ENCODE measurements at regions not wholly inside any gene's neighbourhood (a gene's known extent, or its start where the extent isn't known, plus 50 kb on each side); places are given as distances from the start of the nearest gene placed in this dataset.

GRCh38 chr3:153669527-153669926 is 451.7 kb upstream of the ARHGEF26 start:
- no peak for DNase-seq

DNA sequence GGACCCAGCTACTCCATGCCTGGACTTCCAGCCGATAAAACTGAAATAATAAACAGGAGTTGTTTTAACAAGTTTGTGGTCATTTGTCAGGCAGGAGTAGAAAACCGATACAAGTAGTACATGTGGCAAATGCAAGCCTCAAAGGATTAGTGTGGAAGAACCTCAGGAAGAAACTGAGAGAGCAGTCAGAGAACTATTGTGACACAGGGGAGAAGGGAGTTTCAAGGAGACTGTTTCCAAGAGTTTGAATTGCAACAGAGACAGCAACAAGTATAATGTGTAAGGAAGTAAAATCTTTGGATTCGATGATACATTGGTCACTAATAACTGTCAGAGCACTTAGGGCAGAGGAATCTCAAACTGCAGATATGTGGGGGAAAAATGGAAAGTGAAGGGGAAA is 450.6 kb upstream of the ARHGEF26 start:
- no peak for DNase-seq

- DNase-seq = no peak
Measured at GRCh38 chr3:153673853-153674252, 447.3 kb upstream of the ARHGEF26 start.

GRCh38 chr3:153679714-153680113 is 441.5 kb upstream of the ARHGEF26 start:
- no peak for DNase-seq

GRCh38 chr3:153680526-153680925 is 440.7 kb upstream of the ARHGEF26 start:
- no peak for DNase-seq

GRCh38 chr3:153681057-153681456 is 440.1 kb upstream of the ARHGEF26 start:
- DNase-seq = no peak

GRCh38 chr3:153688301-153689120 is 432.7 kb upstream of the ARHGEF26 start:
- DNase-seq = no peak

GRCh38 chr3:153693207-153693606 is 428.0 kb upstream of the ARHGEF26 start:
- DNase-seq = no peak

DNA sequence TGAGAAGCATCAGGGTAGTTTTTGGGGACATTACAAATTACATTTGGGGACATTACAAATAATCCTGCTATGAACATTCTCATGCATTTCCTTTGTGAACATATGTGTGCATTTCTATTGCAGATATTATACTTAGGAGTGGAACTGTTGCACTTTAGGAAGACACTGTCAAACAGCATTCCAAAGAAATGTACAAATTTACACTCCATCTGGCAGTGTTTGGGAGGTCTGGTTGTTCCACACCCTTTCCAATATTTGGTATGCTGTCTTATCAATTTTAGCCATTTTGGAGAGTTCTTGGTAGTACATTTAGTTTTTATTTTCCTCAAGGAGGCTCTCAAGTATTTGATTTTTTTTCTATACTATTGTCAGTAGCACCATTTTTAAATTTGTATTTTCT is 419.1 kb upstream of the ARHGEF26 start:
- no peak for DNase-seq

- no peak for DNase-seq
Measured at GRCh38 chr3:153704115-153704514, 417.1 kb upstream of the ARHGEF26 start.

DNA sequence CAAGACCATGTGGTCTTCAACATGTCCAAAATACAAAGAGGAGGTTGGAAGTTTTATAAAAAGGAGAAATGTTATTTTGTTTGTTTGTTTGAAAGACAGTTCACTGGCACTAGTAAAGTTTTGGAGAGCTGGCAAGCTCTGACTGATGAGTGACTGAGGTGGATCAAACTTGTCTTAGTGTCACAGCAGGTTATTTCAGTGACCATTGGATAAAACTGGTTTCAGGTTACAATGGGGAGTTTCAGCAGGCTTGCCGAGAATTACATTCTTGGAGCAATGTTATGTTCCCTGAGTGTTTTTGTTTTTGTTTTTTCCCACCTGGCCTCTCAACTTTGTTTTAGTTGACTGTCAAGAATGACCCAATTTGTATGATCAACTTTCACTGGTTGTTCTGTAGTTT is 414.5 kb upstream of the ARHGEF26 start:
- DNase-seq = no peak

DNA sequence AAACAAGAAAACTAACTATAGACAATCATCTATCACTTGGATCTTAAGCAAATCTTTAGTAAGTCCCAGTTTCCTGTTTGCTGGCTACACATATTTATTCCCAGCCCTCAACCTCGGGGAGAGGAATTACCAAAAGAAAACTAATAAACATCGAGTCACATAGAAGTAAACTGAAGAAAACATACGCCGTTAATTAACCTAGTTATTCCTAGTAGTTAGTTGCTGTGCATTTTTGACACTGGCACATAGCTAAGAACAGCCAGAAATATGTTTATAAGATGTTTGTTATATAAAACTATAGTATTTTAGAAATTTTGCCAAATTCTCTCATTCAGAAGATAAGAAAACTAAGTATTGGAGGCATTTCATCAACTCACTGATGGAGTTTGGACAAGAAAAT is 407.2 kb upstream of the ARHGEF26 start:
- DNase-seq = no peak

- DNase-seq = no peak
Measured at GRCh38 chr3:153714588-153715290, 406.5 kb upstream of the ARHGEF26 start.

DNA sequence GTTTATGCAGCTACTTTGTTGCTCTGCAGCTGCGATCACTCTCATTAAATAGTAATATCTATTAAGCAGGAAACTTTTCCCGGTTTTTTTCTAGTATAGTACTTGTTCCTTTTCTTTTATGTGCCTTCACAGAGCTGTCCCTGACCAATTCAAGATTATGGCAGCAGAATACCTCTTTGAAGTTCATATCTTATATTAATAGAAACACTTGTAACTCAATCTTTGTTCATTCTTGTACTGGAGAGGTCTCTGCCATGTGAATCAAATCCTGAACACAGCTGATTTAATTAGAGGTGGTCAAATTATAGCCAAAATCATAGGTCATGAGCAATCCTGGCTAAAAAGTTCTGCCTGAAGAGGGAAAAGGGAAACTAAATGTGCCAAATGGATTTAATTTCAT is 399.0 kb upstream of the ARHGEF26 start:
- no peak for DNase-seq

- no peak for DNase-seq
Measured at GRCh38 chr3:153731071-153731470, 390.1 kb upstream of the ARHGEF26 start.

DNA sequence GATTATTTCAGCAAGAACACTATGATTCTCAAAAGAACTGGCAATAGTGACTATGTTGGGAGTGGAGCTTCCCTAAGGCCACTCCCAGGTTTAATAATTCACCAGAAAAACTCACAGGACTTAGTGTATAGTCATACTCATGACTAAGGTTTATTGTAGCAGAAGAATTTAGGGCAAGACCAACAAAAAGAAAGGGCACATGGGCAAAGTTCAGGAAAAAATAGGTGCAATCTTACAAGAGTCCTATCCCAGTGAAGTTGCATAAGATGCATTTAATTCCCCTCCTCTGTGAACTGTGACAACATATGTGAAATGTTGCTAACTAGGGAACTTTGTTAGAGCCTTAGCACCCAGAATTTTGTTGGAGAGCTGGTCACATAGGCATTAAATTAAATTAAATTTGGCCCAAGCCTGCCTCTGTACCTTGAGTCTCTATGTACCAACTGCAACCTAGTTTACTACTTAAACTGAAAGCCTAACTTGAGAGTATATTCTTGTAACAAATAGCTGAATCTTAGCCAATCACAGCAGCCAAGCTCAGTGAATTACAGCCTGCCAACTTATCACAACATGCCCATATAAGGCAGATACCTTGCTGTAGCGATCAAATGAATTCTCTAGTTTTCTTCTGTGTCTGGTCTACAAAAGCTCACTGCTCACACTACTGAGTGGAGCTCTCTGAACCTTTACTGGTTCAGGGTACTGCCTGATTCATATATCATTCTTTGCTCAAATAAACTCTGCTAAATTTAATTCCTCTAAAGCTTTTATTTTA is 386.2 kb upstream of the ARHGEF26 start:
- no peak for DNase-seq

GRCh38 chr3:153740109-153740508 is 381.1 kb upstream of the ARHGEF26 start:
- DNase-seq = no peak

- DNase-seq = no peak
Measured at GRCh38 chr3:153744889-153745288, 376.3 kb upstream of the ARHGEF26 start.

- no peak for DNase-seq
Measured at GRCh38 chr3:153746211-153746610, 375.0 kb upstream of the ARHGEF26 start.

- no peak for DNase-seq
Measured at GRCh38 chr3:153749070-153749610, 372.1 kb upstream of the ARHGEF26 start.

- no peak for DNase-seq
Measured at GRCh38 chr3:153752405-153753027, 368.7 kb upstream of the ARHGEF26 start.

- no peak for DNase-seq
Measured at GRCh38 chr3:153753035-153753434, 368.2 kb upstream of the ARHGEF26 start.

DNA sequence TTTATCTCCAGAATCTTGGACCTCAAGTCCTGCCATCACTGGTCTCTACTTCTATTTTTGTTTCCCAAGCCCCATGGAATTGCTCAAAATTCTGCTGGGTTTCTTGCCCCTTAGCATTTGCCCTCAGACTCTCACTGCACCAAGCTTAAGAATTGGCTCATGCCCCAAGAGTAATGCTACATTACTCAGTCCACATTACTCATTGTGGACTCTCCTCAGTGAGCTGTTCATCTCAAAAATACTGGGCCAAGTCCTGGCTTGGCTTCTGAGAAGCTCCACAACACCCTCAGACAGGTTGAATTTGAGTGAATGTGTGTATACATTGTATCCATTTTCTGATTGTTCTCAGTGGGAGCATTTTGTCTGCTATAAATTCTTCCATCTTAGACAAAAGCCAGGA is 364.4 kb upstream of the ARHGEF26 start:
- DNase-seq = no peak

Measured in NCI-H2171 treated with DMSO at 0.1 percent for 48 hours (cell line).